ENCODE measurements at regions not wholly inside any gene's neighbourhood (a gene's known extent, or its start where the extent isn't known, plus 50 kb on each side); places are given as distances from the start of the nearest gene placed in this dataset.

GRCh38 chr4:35166466-35166865 is 1077.8 kb downstream of the ARAP2 start:
- DNase-seq, result no peak
- intact Hi-C loops (cut with DNase I), result no loop called here

GRCh38 chr4:35167385-35167784 is 1076.9 kb downstream of the ARAP2 start:
- no peak for DNase-seq
- intact Hi-C loops (cut with DNase I), result no loop called here

- intact Hi-C loops (cut with DNase I), result no loop called here
- no peak for DNase-seq
These were observed 1068.8 kb downstream of the ARAP2 start for GRCh38 chr4:35175487-35175886.

- intact Hi-C loops (cut with DNase I), result no loop called here
- DNase-seq, result no peak
These were observed 1068.4 kb downstream of the ARAP2 start for GRCh38 chr4:35175894-35176293.

- DNase-seq, result no peak
- intact Hi-C loops (cut with DNase I), result no loop called here
These were observed 1061.9 kb downstream of the ARAP2 start for GRCh38 chr4:35182451-35182850.

- intact Hi-C loops (cut with DNase I), result no loop called here
- no peak for DNase-seq
These were observed 1054.2 kb downstream of the ARAP2 start for GRCh38 chr4:35189988-35190613.

GRCh38 chr4:35201403-35201802 is 1042.9 kb downstream of the ARAP2 start:
- intact Hi-C loops (cut with DNase I), result no loop called here
- no peak for DNase-seq

- intact Hi-C loops (cut with DNase I), result no loop called here
- no peak for DNase-seq
These were observed 1027.7 kb downstream of the ARAP2 start for GRCh38 chr4:35216636-35217035.

- DNase-seq, result no peak
- intact Hi-C loops (cut with DNase I), result no loop called here
These were observed 1027.0 kb downstream of the ARAP2 start for GRCh38 chr4:35217331-35217730.

- intact Hi-C loops (cut with DNase I), result no loop called here
- DNase-seq, result no peak
These were observed 1016.0 kb downstream of the ARAP2 start for GRCh38 chr4:35228313-35228712.

GRCh38 chr4:35229021-35229420 is 1015.3 kb downstream of the ARAP2 start:
- intact Hi-C loops (cut with DNase I), result no loop called here
- no peak for DNase-seq

- intact Hi-C loops (cut with DNase I), result no loop called here
- no peak for DNase-seq
These were observed 1006.4 kb downstream of the ARAP2 start for GRCh38 chr4:35237924-35238323.

GRCh38 chr4:35238793-35239192 is 1005.5 kb downstream of the ARAP2 start:
- intact Hi-C loops (cut with DNase I), result no loop called here
- no peak for DNase-seq

- intact Hi-C loops (cut with DNase I), result no loop called here
- no peak for DNase-seq
These were observed 997.8 kb downstream of the ARAP2 start for GRCh38 chr4:35246493-35246892.

GRCh38 chr4:35247047-35247446 is 997.3 kb downstream of the ARAP2 start:
- DNase-seq, result no peak
- intact Hi-C loops (cut with DNase I), result no loop called here

- no peak for DNase-seq
- intact Hi-C loops (cut with DNase I), result no loop called here
These were observed 994.0 kb downstream of the ARAP2 start for GRCh38 chr4:35250331-35250730.

GRCh38 chr4:35250761-35251160 is 993.6 kb downstream of the ARAP2 start:
- DNase-seq, result no peak
- intact Hi-C loops (cut with DNase I), result no loop called here

GRCh38 chr4:35252071-35252470 is 992.2 kb downstream of the ARAP2 start:
- DNase-seq, result no peak
- intact Hi-C loops (cut with DNase I), result no loop called here

GRCh38 chr4:35252866-35253265 is 991.4 kb downstream of the ARAP2 start:
- no peak for DNase-seq
- intact Hi-C loops (cut with DNase I), result no loop called here

- intact Hi-C loops (cut with DNase I), result no loop called here
- no peak for DNase-seq
These were observed 991.0 kb downstream of the ARAP2 start for GRCh38 chr4:35253331-35253730.

GRCh38 chr4:35286434-35286833 is 957.9 kb downstream of the ARAP2 start:
- intact Hi-C loops (cut with DNase I), result no loop called here

GRCh38 chr4:35300996-35301774 is 943.1 kb downstream of the ARAP2 start:
- intact Hi-C loops (cut with DNase I), result no loop called here
- DNase-seq, result peak in 2 of 10 donors; percentile 18 to 60

More at GRCh38 chr4:35286434-35286833, 957.9 kb downstream of the ARAP2 start:
- no peak for DNase-seq
